HepG2 (cell line): ENCODE measurements at regions not wholly inside any gene's neighbourhood (a gene's known extent, or its start where the extent isn't known, plus 50 kb on each side); places are given as distances from the start of the nearest gene placed in this dataset.

Experiments
- ATAC-seq: fragments of 200-7000 bp; cut with Tn5 transposase; 3 replicates; pipeline ENCODE4 v1.9.1; 2020; ENCODE audit warnings: mild to moderate bottlenecking, moderate library complexity
- BruUV-seq: library from RNA; stranded (reverse); fragments of 400-500 nt; replicated peaks from 2 replicates; lab custom pipeline; 2021; lab: Mats Ljungman, UMichigan
- CTCF ChIA-PET: fragments of 300-600 bp; formaldehyde crosslinking; extraction: SDS; loops from one replicate; lab custom pipeline; 2021; ENCODE audit warnings: low total read pairs, inconsistent platforms, low intra/inter-chr PET ratio; lab: Yijun Ruan, JAX
- POLR2A ChIA-PET: fragments of 350-600 bp; sonication (Branson Sonifier 250); formaldehyde crosslinking; loops from one replicate; lab custom pipeline; 2020; ENCODE audit warnings: antibody characterized with exemption, inconsistent platforms; lab: Yijun Ruan, JAX
- DNase-seq: peaks from one replicate; pipeline ENCODE4 v3.0.0-alpha.2; 2015; ENCODE audit warnings: low spot score
- FAIRE-seq: peaks from 3 replicates; lab custom pipeline; 2011; peaks lifted over from hg19 to GRCh38; lab: Jason Lieb, UNC
- H2AFZ ChIP-seq: one replicate; pipeline ENCODE4 v1.6.1; 2011; ENCODE audit warnings: low read length, inconsistent platforms
- H3K27ac ChIP-seq: fragments of 300-600 bp; 3 replicates; pipeline ENCODE4 v1.8.0; 2011; ENCODE audit warnings: mixed run types, mild to moderate bottlenecking, mixed read lengths, low read length, inconsistent platforms; ENCODE audit not compliant: insufficient read depth; ENCODE audit errors: extremely low read length
- H3K27me3 ChIP-seq, 2 experiments: fragments of 200-600 bp in 1 of 2; 2 replicates in 1 of 2; 3 replicates in 1 of 2; pipeline versions ENCODE4 v1.6.0 to v1.8.0; 2011; ENCODE audit warnings: low read length in 2 of 2, mild to moderate bottlenecking in 2 of 2, moderate library complexity in 2 of 2, inconsistent platforms in 1 of 2; ENCODE audit not compliant: insufficient read depth in 2 of 2, control insufficient read depth in 1 of 2
- H3K36me3 ChIP-seq, 2 experiments: fragments of 200-600 bp in 1 of 2; replicated peaks in 1 of 2; 2 replicates in 1 of 2; 3 replicates in 1 of 2; pipeline versions ENCODE4 v1.5.1 to v1.8.0; 2011; ENCODE audit warnings: low read length in 2 of 2, inconsistent platforms in 1 of 2; ENCODE audit not compliant: insufficient read depth in 2 of 2, control insufficient read depth in 1 of 2
- H3K4me1 ChIP-seq: 2 replicates; pipeline ENCODE4 v1.5.1; 2012; ENCODE audit warnings: low read length, inconsistent platforms; ENCODE audit not compliant: insufficient read depth
- H3K4me2 ChIP-seq: 2 replicates; pipeline ENCODE4 v1.6.0; 2011; ENCODE audit warnings: low read depth, low read length, inconsistent platforms
- H3K4me3 ChIP-seq, 3 experiments: fragments of 200-600 bp in 1 of 3; sonication (generic), shearing (Covaris generic) in 1 of 3; replicated peaks in 1 of 3; 2 replicates each; pipeline ENCODE4 v1.5.1; 2011 to 2016; ENCODE audit warnings: low read length in 3 of 3, inconsistent platforms in 2 of 3, low read depth in 2 of 3, mild to moderate bottlenecking in 2 of 3, control low read depth in 1 of 3, mixed read lengths in 1 of 3; ENCODE audit not compliant: insufficient read depth in 1 of 3
- H3K79me2 ChIP-seq: one replicate; pipeline ENCODE4 v1.6.1; 2011; ENCODE audit warnings: low read length, inconsistent platforms; ENCODE audit not compliant: insufficient read depth
- H3K9ac ChIP-seq: 2 replicates; pipeline ENCODE4 v1.6.0; 2011; ENCODE audit warnings: mild to moderate bottlenecking, low read depth, low read length, inconsistent platforms; ENCODE audit not compliant: insufficient read depth
- H3K9me3 ChIP-seq: 2 replicates; pipeline ENCODE4 v1.5.1; 2012; ENCODE audit warnings: mild to moderate bottlenecking, low read length
- H4K20me1 ChIP-seq: 2 replicates; pipeline ENCODE4 v1.6.0; 2011; ENCODE audit warnings: inconsistent platforms, mild to moderate bottlenecking, low read length, moderate library complexity; ENCODE audit not compliant: insufficient read depth
- FOXK2 ChIP-seq: fragments of 450-650 bp; IDR thresholded peaks from 2 replicates; pipeline ENCODE4 v1.6.1; 2016
- GFI1 ChIP-seq: sonication (generic); formaldehyde crosslinking; IDR thresholded peaks from 2 replicates; pipeline ENCODE4 v1.5.0; 2020; ENCODE audit warnings: missing genetic modification reagents, mild to moderate bottlenecking, borderline replicate concordance
- KDM5A ChIP-seq: fragments of 200-600 bp; sonication (generic); IDR thresholded peaks from 2 replicates; pipeline ENCODE4 v1.7.0; 2018; ENCODE audit warnings: antibody characterized with exemption, mild to moderate bottlenecking, low read length, borderline replicate concordance
- ZBTB39 ChIP-seq: sonication (generic); formaldehyde crosslinking; IDR thresholded peaks from 2 replicates; pipeline ENCODE4 v1.5.0; 2020; ENCODE audit warnings: missing genetic modification reagents
- ZNF333 ChIP-seq: sonication (generic); formaldehyde crosslinking; IDR thresholded peaks from 2 replicates; pipeline ENCODE4 v1.4.0; 2020; ENCODE audit warnings: mild to moderate bottlenecking, missing genetic modification reagents, borderline replicate concordance
- ZNF432 ChIP-seq: sonication (generic); formaldehyde crosslinking; IDR thresholded peaks from 2 replicates; pipeline ENCODE4 v1.5.0; 2020; ENCODE audit warnings: missing genetic modification reagents, mild to moderate bottlenecking, borderline replicate concordance
- ZNF576 ChIP-seq: sonication (generic); formaldehyde crosslinking; IDR thresholded peaks from 2 replicates; pipeline ENCODE4 v1.4.0; 2020; ENCODE audit warnings: mild to moderate bottlenecking, missing genetic modification reagents
- WGBS: methylation state at CpG from one replicate; pipeline ENCODE4 v1.1.6; 2017; ENCODE audit warnings: low lambda C conversion rate; 5-methylcytosine and 5-hydroxymethylcytosine counted together
- in situ Hi-C: cut with HindIII; loops from 2 replicates; pipeline ENCODE4 v1.10.0; 2017; ENCODE audit warnings: low pct_unique_long_range_greater_than_20kb; ENCODE audit not compliant: extremely low pct_ligation_motif_present
- intact Hi-C: fragments of 100-400 bp; cut with micrococcal nuclease; formaldehyde crosslinking; loops from one replicate; pipeline ENCODE4 v1.10.0; 2022; ENCODE audit not compliant: unreplicated experiment
- TF ChIP-seq, protein P1 (sequence below): sonication (generic); formaldehyde crosslinking; IDR thresholded peaks from 2 replicates; pipeline ENCODE4 v1.8.0; 2022; ENCODE audit warnings: missing genetic modification reagents, mild to moderate bottlenecking, borderline replicate concordance

GRCh38 chr5:5930561-5930960 lies 447.8 kb downstream of the MED10 start:
- H3K9ac ChIP-seq = no peak overlapping the region
- FAIRE-seq = no peak
- POLR2A ChIA-PET = no interaction called here
- no peaks in the 10 kb centered on the region for H3K79me2 ChIP-seq
- in situ Hi-C loops = no loop called here
- no peaks in the 10 kb centered on the region for H4K20me1 ChIP-seq
- intact Hi-C loops = no loop called here
- no peak overlapping the region for H3K4me2 ChIP-seq
- CTCF ChIA-PET = no interaction called here
- H3K4me1 ChIP-seq = no peaks in the 10 kb centered on the region
- no peak for ATAC-seq
- 46% methylated on average over 2 of the region's 2 CpGs for WGBS
- DNase-seq = no peak
- H3K9me3 ChIP-seq = no peaks in the 10 kb centered on the region
- H3K36me3 ChIP-seq = no peaks in the 10 kb centered on the region
- TF ChIP-seq GFI1 (no peak), ZNF576 (CRISPR knock-in tag) (no peak), FOXK2 (no peak), ZNF333 (no peak), ZNF432 (no peak), ZBTB39 (CRISPR knock-in tag) (no peak), KDM5A (no peak)
- TF ChIP-seq, protein P1, sequence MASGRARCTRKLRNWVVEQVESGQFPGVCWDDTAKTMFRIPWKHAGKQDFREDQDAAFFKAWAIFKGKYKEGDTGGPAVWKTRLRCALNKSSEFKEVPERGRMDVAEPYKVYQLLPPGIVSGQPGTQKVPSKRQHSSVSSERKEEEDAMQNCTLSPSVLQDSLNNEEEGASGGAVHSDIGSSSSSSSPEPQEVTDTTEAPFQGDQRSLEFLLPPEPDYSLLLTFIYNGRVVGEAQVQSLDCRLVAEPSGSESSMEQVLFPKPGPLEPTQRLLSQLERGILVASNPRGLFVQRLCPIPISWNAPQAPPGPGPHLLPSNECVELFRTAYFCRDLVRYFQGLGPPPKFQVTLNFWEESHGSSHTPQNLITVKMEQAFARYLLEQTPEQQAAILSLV (CRISPR knock-in tag) = no peak
- H2AFZ ChIP-seq = no peak overlapping the region
- no peak overlapping the region for H3K4me3 ChIP-seq
- peaks cover 0 to 4% of the 10 kb centered on the region in 2 experiments; a peak in 2 of 5 replicates for H3K27me3 ChIP-seq
- no peak overlapping the region for H3K27ac ChIP-seq
- no TSS peak for BruUV-seq
